DOHH2 (cell line): ENCODE measurements at regions not wholly inside any gene's neighbourhood (a gene's known extent, or its start where the extent isn't known, plus 50 kb on each side); places are given as distances from the start of the nearest gene placed in this dataset.

Experiments
- H3F3A ChIP-seq: fragments of 200-600 bp; sonication (generic), shearing (Covaris generic); 2 replicates; pipeline ENCODE4 v1.6.0; 2016; ENCODE audit warnings: antibody characterized with exemption, mild to moderate bottlenecking; ENCODE audit not compliant: control insufficient read depth, insufficient read depth
- H3K27ac ChIP-seq: fragments of 200-600 bp; sonication (generic); 2 replicates; pipeline ENCODE4 v1.5.1; 2014; ENCODE audit warnings: low read depth, mild to moderate bottlenecking, low read length, moderate library complexity
- H3K27me3 ChIP-seq: fragments of 200-600 bp; sonication (generic); 2 replicates; pipeline ENCODE4 v1.6.1; 2014; ENCODE audit warnings: mild to moderate bottlenecking, low read length, mixed read lengths; ENCODE audit not compliant: control insufficient read depth
- H3K36me3 ChIP-seq: fragments of 200-600 bp; sonication (generic); 2 replicates; pipeline ENCODE4 v1.6.1; 2014; ENCODE audit warnings: mild to moderate bottlenecking, low read length, moderate library complexity, mixed read lengths; ENCODE audit not compliant: control insufficient read depth
- H3K4me1 ChIP-seq: fragments of 200-600 bp; sonication (generic); 2 replicates; pipeline ENCODE4 v1.6.1; 2014; ENCODE audit warnings: mild to moderate bottlenecking, low read length, mixed read lengths; ENCODE audit not compliant: control insufficient read depth
- H3K4me2 ChIP-seq: fragments of 200-600 bp; sonication (generic); 2 replicates; pipeline ENCODE4 v1.6.0; 2014; ENCODE audit warnings: mild to moderate bottlenecking, low read length, moderate library complexity
- H3K4me3 ChIP-seq: fragments of 200-600 bp; sonication (generic); 2 replicates; pipeline ENCODE4 v1.5.1; 2014; ENCODE audit warnings: mild to moderate bottlenecking, low read length, mixed read lengths
- H3K79me2 ChIP-seq: fragments of 200-600 bp; sonication (generic); 2 replicates; pipeline ENCODE4 v1.6.1; 2014; ENCODE audit warnings: mild to moderate bottlenecking, low read length, mixed read lengths; ENCODE audit not compliant: control insufficient read depth
- H3K9me2 ChIP-seq: fragments of 200-600 bp; sonication (generic); replicated peaks from 2 replicates; pipeline ENCODE4 v1.6.1; 2014; ENCODE audit warnings: mild to moderate bottlenecking, low read length, mixed read lengths; ENCODE audit not compliant: control insufficient read depth
- H3K9me3 ChIP-seq: fragments of 200-600 bp; sonication (generic); 2 replicates; pipeline ENCODE4 v1.6.1; 2014; ENCODE audit warnings: antibody characterized with exemption, low read length, mixed read lengths; ENCODE audit not compliant: control insufficient read depth, insufficient read depth
- H4K20me1 ChIP-seq: fragments of 200-600 bp; sonication (generic); 2 replicates; pipeline ENCODE4 v1.6.0; 2014; ENCODE audit warnings: low read depth, mild to moderate bottlenecking, antibody characterized with exemption, low read length, moderate library complexity; ENCODE audit not compliant: control insufficient read depth, insufficient read depth
- EZH2phosphoT487 ChIP-seq: fragments of 200-600 bp; sonication (generic); IDR thresholded peaks from 2 replicates; pipeline ENCODE4 v1.6.1; 2017; ENCODE audit warnings: borderline replicate concordance, mild to moderate bottlenecking, antibody characterized with exemption, low read length, moderate library complexity, mixed read lengths
- TF ChIP-seq, protein P1 (sequence below): fragments of 200-600 bp; sonication (generic); IDR thresholded peaks from one replicate; pipeline ENCODE4 v1.5.1; 2014; ENCODE audit warnings: antibody characterized with exemption, mild to moderate bottlenecking, low read depth, low read length; ENCODE audit not compliant: poor library complexity, severe bottlenecking

DNA sequence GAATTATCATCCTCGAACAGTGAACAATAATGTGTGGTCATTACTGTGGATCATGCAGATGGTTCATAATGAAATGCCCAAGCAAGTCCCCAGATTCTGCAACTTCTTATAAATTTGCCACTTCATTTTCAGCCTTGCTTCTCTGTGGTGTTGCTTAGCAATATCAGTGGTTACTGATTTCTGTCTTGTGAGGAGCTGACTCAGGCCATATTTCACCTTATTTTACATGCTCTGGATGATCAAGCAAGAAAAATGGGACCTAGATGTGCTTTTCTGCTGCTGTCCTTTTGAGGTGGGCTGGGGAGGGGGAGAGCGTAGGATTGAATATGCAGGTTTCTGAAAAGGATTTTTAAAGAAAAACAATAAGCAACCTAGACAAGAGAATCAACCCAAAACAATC, 188.3 kb downstream of the SLC24A2 start:
- H3K9me3 ChIP-seq, result no peaks in the 10 kb centered on the region
- no peaks in the 10 kb centered on the region for H3K27me3 ChIP-seq
- H3K9me2 ChIP-seq, result no peaks in the 10 kb centered on the region
- H3F3A ChIP-seq, result no peaks in the 10 kb centered on the region
- H3K4me3 ChIP-seq, result no peak overlapping the region
- no peaks in the 10 kb centered on the region for H4K20me1 ChIP-seq
- H3K27ac ChIP-seq, result no peak overlapping the region
- H3K4me2 ChIP-seq, result no peak overlapping the region
- no peaks in the 10 kb centered on the region for H3K4me1 ChIP-seq
- H3K36me3 ChIP-seq, result no peaks in the 10 kb centered on the region
- no peaks in the 10 kb centered on the region for H3K79me2 ChIP-seq
- TF ChIP-seq, protein P1, sequence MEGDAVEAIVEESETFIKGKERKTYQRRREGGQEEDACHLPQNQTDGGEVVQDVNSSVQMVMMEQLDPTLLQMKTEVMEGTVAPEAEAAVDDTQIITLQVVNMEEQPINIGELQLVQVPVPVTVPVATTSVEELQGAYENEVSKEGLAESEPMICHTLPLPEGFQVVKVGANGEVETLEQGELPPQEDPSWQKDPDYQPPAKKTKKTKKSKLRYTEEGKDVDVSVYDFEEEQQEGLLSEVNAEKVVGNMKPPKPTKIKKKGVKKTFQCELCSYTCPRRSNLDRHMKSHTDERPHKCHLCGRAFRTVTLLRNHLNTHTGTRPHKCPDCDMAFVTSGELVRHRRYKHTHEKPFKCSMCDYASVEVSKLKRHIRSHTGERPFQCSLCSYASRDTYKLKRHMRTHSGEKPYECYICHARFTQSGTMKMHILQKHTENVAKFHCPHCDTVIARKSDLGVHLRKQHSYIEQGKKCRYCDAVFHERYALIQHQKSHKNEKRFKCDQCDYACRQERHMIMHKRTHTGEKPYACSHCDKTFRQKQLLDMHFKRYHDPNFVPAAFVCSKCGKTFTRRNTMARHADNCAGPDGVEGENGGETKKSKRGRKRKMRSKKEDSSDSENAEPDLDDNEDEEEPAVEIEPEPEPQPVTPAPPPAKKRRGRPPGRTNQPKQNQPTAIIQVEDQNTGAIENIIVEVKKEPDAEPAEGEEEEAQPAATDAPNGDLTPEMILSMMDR, result no peak
- no peak for TF ChIP-seq EZH2phosphoT487

DNA sequence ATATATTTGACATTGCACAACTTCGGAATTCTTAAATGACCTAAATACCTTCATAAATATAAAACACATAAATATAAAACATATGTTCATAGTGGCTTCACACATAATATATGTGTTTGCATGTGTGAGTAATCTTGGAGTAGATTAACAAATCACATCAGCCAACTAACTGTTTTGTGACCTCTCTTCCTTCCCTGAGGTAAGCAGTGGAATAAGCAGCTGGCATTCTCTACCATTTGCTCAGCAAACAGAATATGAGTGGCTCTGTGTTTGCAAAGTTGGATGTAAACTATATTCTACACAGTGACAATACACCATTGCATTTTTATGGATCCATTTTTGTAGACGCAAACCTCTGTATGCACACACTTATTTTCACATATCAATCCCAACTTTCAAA, 189.9 kb downstream of the ACER2 start:
- no peaks in the 10 kb centered on the region for H3K36me3 ChIP-seq
- no peak overlapping the region for H3K4me2 ChIP-seq
- no peaks in the 10 kb centered on the region for H3K4me1 ChIP-seq
- no peaks in the 10 kb centered on the region for H3K9me3 ChIP-seq
- no peak overlapping the region for H3K4me3 ChIP-seq
- H4K20me1 ChIP-seq, result no peaks in the 10 kb centered on the region
- no peaks in the 10 kb centered on the region for H3F3A ChIP-seq
- TF ChIP-seq EZH2phosphoT487, result no peak
- TF ChIP-seq, protein P1, result no peak
- no peaks in the 10 kb centered on the region for H3K79me2 ChIP-seq
- H3K27me3 ChIP-seq, result no peaks in the 10 kb centered on the region
- no peaks in the 10 kb centered on the region for H3K9me2 ChIP-seq
- no peak overlapping the region for H3K27ac ChIP-seq

DNA sequence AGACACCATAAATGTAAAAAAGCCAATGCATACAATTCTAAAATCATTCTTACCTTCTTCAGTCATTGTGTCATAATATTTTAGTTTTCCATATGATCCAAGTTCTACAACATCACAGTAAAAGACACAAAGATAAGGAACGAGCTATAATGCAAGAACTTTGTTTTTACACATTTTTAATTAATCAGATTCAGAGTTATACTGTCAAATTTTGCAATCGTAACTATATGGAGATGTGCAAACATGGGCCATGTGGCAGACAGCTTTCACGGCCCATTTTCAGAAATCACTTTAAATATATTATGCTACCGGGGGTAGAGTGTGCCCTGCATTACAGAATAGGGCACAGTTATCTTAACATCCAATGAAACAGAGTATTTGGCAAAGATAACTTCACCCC, 188.4 kb downstream of the ACER2 start:
- Histone ChIP-seq H3F3A (no peaks in the 10 kb centered on the region), H3K9me3 (no peaks in the 10 kb centered on the region), H3K36me3 (no peaks in the 10 kb centered on the region), H4K20me1 (no peaks in the 10 kb centered on the region), H3K9me2 (no peaks in the 10 kb centered on the region), H3K4me1 (no peaks in the 10 kb centered on the region), H3K4me3 (no peak overlapping the region), H3K4me2 (no peak overlapping the region), H3K27ac (no peak overlapping the region), H3K27me3 (no peaks in the 10 kb centered on the region), H3K79me2 (no peaks in the 10 kb centered on the region)
- TF ChIP-seq EZH2phosphoT487, result no peak
- TF ChIP-seq, protein P1, result no peak

DNA sequence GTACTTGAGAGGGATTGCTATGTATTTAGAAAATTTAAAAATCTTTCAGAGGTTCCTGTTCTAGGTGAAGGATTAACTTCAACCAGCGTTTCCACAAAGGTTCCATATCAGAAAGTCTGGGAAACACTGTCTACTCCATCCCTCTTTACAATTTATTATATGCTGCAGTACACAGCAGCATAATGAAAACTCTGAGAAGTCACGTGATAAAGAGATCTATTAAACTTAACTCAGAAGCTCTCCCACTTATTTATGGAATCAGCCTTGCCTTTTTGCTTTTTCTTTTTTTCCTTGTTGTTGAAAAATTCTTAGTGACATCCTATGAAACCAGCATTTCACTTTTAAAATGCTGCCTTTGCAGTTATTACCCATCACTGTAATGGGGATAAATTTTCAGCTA, 186.2 kb downstream of the ACER2 start:
- Histone ChIP-seq H3K9me3 (no peaks in the 10 kb centered on the region), H3K9me2 (no peaks in the 10 kb centered on the region), H3K4me3 (no peak overlapping the region), H3K27ac (no peak overlapping the region), H3K4me1 (no peaks in the 10 kb centered on the region), H4K20me1 (no peaks in the 10 kb centered on the region), H3K79me2 (no peaks in the 10 kb centered on the region), H3F3A (no peaks in the 10 kb centered on the region), H3K4me2 (no peak overlapping the region), H3K27me3 (no peaks in the 10 kb centered on the region), H3K36me3 (no peaks in the 10 kb centered on the region)
- TF ChIP-seq, protein P1, result no peak
- TF ChIP-seq EZH2phosphoT487, result no peak
